Spleen (tissue), 7 donors: ENCODE measurements at regions not wholly inside any gene's neighbourhood (a gene's known extent, or its start where the extent isn't known, plus 50 kb on each side); places are given as distances from the start of the nearest gene placed in this dataset.

ENCODE experiments used
- POLR2A ChIP-seq, 3 donors: fragments of 450-650 bp; IDR thresholded peaks; one replicate each; pipeline ENCODE4 v1.5.1; 2017; ENCODE audit warnings: antibody characterized with exemption in 3 of 3, mild to moderate bottlenecking in 1 of 3
- TF ChIP-seq, protein P1 (sequence below), 11 experiments: fragments of 200-600 bp in 7 of 11; fragments of 450-650 bp in 4 of 11; sonication (generic) in 4 of 11; IDR thresholded peaks in 8 of 11; conservative IDR thresholded peaks in 3 of 11; 1 replicate in 7 of 11; 2 replicates in 4 of 11; pipeline versions ENCODE4 v1.4.0 to v1.8.0; 2016 to 2021; ENCODE audit warnings: antibody characterized with exemption in 11 of 11, inconsistent platforms in 4 of 11, mild to moderate bottlenecking in 1 of 11
- donor health status: DM: no; HTN: no; CAD: no; lungs with moderate emphysema.
- donor health status: DM: no; HTN: no; CAD: no.
- donor health status: DM: no; HTN: no; CAD: no.

- no peak for TF ChIP-seq POLR2A (IDR thresholded peaks at IDR 0.05)
- TF ChIP-seq, protein P1, sequence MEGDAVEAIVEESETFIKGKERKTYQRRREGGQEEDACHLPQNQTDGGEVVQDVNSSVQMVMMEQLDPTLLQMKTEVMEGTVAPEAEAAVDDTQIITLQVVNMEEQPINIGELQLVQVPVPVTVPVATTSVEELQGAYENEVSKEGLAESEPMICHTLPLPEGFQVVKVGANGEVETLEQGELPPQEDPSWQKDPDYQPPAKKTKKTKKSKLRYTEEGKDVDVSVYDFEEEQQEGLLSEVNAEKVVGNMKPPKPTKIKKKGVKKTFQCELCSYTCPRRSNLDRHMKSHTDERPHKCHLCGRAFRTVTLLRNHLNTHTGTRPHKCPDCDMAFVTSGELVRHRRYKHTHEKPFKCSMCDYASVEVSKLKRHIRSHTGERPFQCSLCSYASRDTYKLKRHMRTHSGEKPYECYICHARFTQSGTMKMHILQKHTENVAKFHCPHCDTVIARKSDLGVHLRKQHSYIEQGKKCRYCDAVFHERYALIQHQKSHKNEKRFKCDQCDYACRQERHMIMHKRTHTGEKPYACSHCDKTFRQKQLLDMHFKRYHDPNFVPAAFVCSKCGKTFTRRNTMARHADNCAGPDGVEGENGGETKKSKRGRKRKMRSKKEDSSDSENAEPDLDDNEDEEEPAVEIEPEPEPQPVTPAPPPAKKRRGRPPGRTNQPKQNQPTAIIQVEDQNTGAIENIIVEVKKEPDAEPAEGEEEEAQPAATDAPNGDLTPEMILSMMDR (IDR thresholded peaks at IDR 0.05 in 8 of 11, conservative IDR thresholded peaks at IDR 0.05 in 3 of 11): no peak
Observed at GRCh38 chr2:101563849-101564248, 88.9 kb upstream of the RFX8 start.
